HuH-7.5 (cell line): ENCODE measurements at regions not wholly inside any gene's neighbourhood (a gene's known extent, or its start where the extent isn't known, plus 50 kb on each side); places are given as distances from the start of the nearest gene placed in this dataset.

Experiments
- DNase-seq: peaks from one replicate; pipeline ENCODE4 v3.0.0; 2011; ENCODE audit warnings: low spot score

- DNase-seq: no peak
Measured at GRCh38 chr11:104337273-104337672, 173.3 kb upstream of the PDGFD start.

GRCh38 chr11:104333977-104334376 lies 170.0 kb upstream of the PDGFD start:
- DNase-seq: no peak

GRCh38 chr11:104332110-104332509 lies 168.2 kb upstream of the PDGFD start:
- no peak for DNase-seq

DNA sequence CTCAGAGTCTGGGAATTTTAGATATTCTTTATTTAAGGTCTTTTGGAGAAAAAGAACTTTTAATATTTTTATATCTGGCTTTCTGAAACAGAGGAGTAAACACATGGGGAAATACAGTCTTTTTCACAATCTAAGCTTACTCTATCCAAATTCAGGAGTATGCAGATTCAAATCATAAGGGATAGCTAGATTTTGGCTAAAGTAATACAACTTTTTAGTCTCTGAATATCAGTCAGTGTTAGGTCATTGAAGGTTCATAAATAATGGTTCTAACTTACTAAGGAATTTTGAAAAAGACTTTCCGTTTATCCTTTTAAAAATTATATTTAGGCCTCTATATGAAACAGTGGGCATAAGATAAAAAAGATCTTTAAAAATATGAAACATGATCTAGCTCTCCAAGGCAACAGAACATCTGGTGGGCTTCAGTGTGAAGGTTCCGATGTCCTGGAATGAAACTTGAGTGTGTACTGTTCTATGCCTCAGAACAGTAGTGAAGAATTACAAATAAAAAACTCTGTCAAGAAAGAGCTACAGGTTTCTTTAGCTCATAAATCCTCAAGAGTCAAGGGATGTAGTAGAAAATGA lies 165.2 kb upstream of the PDGFD start:
- no peak for DNase-seq

- DNase-seq: no peak
Measured at GRCh38 chr11:104328512-104328907, 164.6 kb upstream of the PDGFD start.

DNA sequence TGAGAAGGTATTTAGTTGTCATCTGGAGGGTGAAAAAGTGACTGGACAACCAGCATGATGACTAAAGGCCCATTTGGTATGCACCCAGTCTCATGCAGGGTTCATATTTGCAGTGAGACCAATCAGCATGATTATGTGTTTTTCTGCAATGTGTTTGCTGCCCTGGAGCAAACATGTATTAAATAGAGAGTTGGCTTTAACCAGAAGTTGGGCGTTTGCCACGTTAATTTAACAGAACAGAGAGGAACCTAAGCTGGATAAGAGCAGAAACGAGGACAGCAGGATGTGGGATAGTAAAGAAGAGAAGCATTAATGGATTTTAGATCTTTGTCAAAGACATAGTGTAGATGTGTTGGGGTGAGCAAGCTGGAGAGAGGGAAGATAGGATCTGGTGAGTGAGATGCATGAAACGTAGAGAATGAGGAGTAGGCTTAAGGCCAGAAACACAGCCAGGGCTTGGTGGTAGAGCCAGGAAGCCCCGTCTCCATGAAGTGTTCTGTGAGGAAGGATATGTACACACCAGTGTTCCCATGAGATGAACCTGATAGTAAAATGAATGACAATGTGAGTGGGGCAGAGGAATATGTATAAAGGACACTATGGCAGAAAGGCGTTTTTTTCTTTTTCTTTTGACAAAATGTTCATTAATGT lies 164.0 kb upstream of the PDGFD start:
- no peak for DNase-seq

DNA sequence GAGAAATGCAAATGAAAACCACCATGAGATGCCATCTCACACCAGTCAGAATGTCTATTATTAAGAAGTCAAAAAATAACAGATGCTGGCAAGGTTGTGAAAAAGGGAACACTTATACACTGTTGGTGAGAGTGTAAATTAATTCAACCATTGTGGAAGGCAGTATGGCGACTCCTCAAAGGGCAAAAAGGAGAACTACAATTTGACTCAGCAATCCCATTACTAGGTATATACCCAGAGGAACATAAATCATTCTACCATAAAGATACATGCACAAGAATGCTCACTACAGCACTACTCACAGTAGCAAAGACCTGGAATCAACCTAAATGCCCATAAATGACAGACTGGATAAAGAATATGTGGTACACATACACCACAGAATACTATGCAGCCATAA lies 161.1 kb upstream of the PDGFD start:
- no peak for DNase-seq

GRCh38 chr11:104324276-104324675 lies 160.3 kb upstream of the PDGFD start:
- no peak for DNase-seq

- no peak for DNase-seq
Measured at GRCh38 chr11:104323841-104324240, 159.9 kb upstream of the PDGFD start.

- DNase-seq: no peak
Measured at GRCh38 chr11:104322696-104323095, 158.7 kb upstream of the PDGFD start.

DNA sequence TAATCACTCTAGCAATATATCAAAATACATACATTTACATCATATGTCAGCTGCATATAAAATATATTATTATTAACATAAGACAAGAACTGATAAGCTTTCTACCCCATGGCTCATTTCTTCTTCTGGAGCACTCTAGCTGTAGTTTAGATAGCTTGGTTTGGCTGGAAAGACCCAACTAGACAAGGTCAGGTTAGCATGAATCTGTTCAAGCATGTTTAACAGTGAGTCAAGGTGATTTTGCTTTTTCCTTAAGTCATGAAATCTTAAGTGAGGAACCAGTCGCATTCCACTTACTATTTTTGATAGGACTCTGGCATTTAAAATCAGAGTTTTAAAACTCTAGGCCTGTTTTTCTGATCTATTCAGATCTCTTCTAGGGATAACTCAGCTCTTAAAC lies 157.0 kb upstream of the PDGFD start:
- no peak for DNase-seq

GRCh38 chr11:104320097-104320496 lies 156.2 kb upstream of the PDGFD start:
- DNase-seq: no peak

DNA sequence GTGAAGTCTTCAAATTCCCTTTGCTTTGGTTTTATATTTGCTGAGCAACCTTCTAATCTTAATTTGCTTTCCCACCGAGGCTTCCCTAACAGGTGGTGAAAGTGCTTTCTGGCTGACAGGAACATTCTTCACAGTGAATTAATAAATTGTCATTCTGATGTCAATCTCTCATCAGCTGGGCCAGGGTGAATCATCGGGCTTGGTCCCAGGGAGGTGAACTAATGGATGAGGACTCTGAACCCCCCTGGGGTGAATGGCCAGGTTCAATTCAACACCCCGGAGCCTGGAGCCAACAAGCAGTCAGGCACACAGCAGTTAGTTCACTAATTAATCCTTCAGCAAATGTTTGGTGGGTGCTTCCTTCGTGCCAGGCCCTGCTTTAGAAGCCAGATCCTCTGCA lies 155.4 kb upstream of the PDGFD start:
- DNase-seq: no peak

- DNase-seq: no peak
Measured at GRCh38 chr11:104306862-104307474, 143.0 kb upstream of the PDGFD start.

GRCh38 chr11:104301776-104302175 lies 137.8 kb upstream of the PDGFD start:
- DNase-seq: no peak

GRCh38 chr11:104291646-104292045 lies 127.7 kb upstream of the PDGFD start:
- DNase-seq: no peak

GRCh38 chr11:104286129-104286528 lies 122.2 kb upstream of the PDGFD start:
- no peak for DNase-seq

GRCh38 chr11:104279587-104279986 lies 115.6 kb upstream of the PDGFD start:
- no peak for DNase-seq

GRCh38 chr11:104275992-104276391 lies 112.0 kb upstream of the PDGFD start:
- DNase-seq: no peak

DNA sequence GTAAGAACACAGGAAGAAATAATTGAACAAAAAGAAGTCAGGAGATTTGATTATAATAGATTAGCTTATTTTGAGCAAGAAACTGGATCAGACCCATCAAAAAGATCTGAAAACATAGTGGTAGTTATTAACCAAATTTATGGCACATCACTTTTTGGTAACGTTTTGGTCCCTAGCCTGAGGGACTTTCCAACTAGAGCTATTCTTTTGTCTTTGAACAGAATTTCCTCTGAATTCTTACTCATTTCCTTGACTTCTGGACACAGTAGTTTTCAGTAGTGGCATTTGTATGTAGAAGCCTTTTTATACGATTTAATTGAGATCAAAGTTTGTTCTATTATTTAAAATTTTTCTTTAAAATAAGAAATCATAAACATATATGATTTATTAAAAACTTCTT lies 96.5 kb upstream of the PDGFD start:
- no peak for DNase-seq

GRCh38 chr11:104259121-104259610 lies 95.2 kb upstream of the PDGFD start:
- no peak for DNase-seq

- DNase-seq: no peak
Measured at GRCh38 chr11:104256525-104256924, 92.6 kb upstream of the PDGFD start.

- DNase-seq: peak; percentile 11
Measured at GRCh38 chr11:104254347-104254746, 90.4 kb upstream of the PDGFD start.

DNA sequence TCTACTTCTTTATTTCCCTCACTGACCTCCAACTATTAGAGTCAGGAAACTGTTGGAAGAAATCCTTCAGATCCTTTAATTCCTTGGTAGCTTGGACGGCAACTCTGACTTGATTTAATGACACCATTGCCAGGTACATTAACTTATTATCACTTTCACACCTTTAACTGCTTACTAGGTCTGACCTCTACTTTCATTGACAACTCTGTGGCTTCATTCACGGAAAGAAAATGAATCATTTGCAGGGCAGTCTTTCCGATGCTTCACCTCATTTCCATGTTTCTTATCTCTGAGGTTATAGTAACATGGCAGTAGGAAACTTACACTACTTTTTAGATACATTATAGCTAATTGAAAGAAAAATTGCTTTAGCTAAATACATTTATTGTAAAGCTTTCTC lies 82.6 kb upstream of the PDGFD start:
- no peak for DNase-seq
